Uterus (tissue), 2 donors: ENCODE measurements at regions not wholly inside any gene's neighbourhood (a gene's known extent, or its start where the extent isn't known, plus 50 kb on each side); places are given as distances from the start of the nearest gene placed in this dataset.

Experiments
- CTCF ChIP-seq, 4 experiments: fragments of 200-600 bp in 2 of 4; fragments of 450-650 bp in 2 of 4; sonication (generic) in 2 of 4; IDR thresholded peaks; one replicate each; pipeline ENCODE4 v1.5.1; 2016 to 2019; ENCODE audit warnings: antibody characterized with exemption in 4 of 4, mild to moderate bottlenecking in 2 of 4, moderate library complexity in 1 of 4
- POLR2A ChIP-seq, 2 donors: fragments of 450-650 bp; IDR thresholded peaks; one replicate each; pipeline ENCODE4 v1.6.1; 2016; ENCODE audit warnings: antibody characterized with exemption in 2 of 2, mild to moderate bottlenecking in 1 of 2, moderate library complexity in 1 of 2

DNA sequence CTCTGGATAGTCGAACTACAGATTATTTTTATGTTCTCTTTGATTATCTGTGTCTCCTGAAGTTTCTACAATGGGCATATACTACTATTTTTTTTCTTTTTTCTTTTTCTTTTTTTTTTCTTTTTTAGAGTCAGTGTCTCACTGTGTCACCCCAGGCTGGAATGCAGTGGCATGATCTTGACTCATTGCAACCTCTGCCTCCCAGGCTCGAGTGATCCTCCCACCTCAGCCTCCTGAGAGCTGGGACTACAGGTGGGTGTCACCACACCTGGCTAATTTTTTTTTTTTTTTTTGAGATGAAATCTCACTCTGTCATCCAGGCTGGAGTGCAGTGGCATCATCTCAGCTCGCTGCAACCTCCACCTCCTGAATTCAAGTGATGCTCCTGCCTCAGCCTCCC, 250.7 kb upstream of the KAZN start:
- no peak for TF ChIP-seq CTCF (IDR thresholded peaks at IDR 0.05)
- no peak for TF ChIP-seq POLR2A (IDR thresholded peaks at IDR 0.05)
